ENCODE measurements at regions not wholly inside any gene's neighbourhood (a gene's known extent, or its start where the extent isn't known, plus 50 kb on each side); places are given as distances from the start of the nearest gene placed in this dataset.

- peak; percentile 89 for DNase-seq (ENCODE audit: low spot score)
Measured at GRCh38 chr16:85309656-85310587, 197.7 kb upstream of the CIBAR2 start.

DNA sequence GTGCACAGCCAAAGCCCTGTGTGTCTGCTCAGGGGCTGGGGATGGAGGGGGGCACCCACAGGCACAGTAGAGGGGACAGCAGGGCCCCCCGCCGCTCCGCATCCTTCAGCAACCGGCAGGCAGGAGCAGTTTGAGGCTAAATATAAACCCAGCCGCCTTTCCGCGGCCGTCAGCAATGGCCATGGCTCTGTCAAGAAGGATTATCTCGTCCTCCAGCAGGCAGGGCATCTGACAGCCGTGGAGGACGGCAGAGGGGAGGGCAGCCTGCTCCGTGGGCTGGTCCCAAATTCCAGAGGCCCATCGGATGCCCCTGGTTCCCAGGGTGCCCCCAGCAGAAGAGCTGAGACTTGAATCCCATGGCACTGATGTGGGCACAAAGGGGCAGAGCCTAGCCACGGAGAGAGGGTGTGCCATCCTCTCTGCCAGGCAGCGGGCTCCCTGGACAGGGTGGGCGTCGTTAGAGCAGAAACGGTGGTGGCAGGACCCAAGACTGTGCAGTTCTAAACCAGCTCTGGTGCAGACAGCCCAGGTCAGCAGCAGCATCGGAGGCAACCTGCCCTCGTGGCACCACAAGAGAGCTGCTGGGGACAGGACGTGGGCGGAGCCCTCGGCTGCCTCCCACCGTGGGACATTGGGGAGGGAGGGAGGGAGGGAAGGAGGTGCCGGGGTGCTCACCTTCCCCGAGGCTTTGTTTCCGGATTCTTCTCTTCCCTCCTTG is 198.8 kb upstream of the CIBAR2 start:
- DNase-seq (ENCODE audit: low spot score) = no peak

GRCh38 chr16:85311741-85312140 is 199.5 kb upstream of the CIBAR2 start:
- no peak for DNase-seq (ENCODE audit: low spot score)

GRCh38 chr16:85312174-85312573 is 199.9 kb upstream of the CIBAR2 start:
- no peak for DNase-seq (ENCODE audit: low spot score)

DNA sequence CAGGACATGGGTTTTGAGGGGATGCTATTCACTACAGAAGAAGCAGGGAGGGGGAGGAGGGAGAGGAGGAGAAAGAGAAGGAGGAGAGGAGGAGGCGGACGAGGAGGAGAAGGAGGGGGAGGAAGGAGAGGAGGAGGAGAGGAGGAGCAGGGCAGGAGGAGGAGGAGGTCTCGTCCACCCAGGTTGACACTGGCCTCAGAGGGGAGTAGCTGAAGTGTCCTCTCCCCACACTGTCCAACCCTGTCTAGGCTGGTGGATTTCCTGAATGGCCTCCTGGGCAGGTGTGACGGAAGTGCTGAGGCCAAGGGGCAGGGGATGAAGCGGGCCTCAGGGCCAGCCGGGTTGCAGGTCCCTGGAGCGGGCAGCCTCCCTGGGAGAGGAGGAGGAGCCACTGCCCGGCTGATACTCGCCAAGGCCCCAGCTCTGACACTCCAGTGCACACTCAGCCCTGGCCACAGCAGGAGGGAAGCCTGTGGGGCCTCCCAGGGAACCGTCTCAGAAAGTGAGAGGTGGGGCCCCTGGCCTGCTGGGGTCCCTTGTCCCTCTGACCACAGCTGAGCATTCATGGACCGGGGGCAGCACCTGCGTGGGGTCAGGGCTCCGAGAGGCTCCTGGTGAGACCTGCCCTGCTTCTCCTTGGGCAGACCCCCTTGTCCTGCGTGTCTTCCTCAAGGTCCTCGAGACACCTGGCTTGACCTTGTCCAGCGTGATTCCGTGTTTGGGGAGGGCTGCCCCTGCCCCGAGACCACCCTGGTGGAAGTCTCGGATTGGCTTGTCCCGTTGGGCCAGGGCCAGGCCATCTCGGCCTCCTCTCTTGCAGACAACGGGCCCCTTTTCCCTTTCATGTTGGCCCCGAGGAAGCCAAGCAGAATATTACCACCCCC is 200.6 kb upstream of the CIBAR2 start:
- DNase-seq (ENCODE audit: low spot score) = no peak

DNA sequence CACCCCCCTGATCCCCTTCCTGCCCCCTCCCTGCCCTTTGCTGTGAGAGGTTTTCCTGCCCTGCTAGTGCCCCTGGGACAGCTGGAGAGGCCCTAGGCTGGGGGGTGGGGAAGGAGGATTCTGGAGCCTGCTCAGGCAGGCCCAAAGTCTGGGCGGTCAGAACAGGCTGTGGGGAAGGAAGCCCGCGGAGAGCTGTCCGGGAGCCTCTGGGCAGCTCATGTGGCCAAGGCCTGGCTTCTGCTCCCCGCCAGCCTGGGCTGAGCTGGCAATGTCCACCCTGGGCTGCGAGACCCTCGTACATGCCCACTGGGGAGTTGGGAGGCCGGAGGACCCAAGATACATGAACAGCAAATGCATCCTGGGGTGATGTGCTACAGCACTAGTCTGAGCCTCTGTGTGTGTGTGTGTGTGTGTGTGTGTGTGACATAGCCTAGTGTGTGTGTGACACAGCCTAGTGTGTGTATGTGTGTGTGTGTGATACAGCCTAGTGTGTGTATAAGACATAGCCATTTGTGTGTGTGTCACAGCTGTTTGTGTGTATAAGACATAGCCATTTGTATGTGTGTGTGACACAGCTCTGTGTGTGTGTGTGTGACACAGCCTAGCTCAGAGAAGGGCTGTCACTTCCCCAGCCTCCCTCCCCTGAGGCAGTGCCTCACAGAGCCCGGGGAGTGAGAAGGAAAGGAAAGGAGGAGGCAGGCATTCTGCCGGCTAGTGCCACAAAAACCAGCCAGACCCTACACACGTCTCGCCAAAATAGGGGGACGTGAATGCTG is 201.4 kb upstream of the CIBAR2 start:
- DNase-seq (ENCODE audit: low spot score) = no peak

GRCh38 chr16:85314512-85314971 is 202.3 kb upstream of the CIBAR2 start:
- DNase-seq (ENCODE audit: low spot score) = no peak

DNA sequence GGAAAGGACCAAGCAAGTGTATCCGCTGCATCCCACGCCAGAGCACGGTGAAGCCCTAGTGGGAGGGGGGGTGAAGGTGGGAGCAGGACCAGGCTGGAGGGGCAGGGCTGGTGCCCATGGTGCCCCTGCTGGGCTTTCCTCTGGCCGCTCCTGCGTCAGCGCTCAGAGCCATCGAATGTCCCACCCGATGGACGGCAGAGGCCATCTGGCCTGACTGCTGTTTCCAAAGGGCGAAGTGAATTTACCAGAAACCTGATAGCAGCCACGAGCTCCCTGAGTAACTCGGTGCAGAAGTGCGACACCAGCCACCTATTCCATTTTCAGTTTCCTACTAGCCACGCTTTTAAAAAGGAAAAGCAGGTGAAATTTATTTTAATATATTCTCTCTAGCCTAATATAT is 203.6 kb upstream of the CIBAR2 start:
- no peak for DNase-seq (ENCODE audit: low spot score)

- no peak for DNase-seq (ENCODE audit: low spot score)
Measured at GRCh38 chr16:85316321-85316919, 204.1 kb upstream of the CIBAR2 start.

GRCh38 chr16:85316944-85317343 is 204.7 kb upstream of the CIBAR2 start:
- DNase-seq (ENCODE audit: low spot score) = no peak

DNA sequence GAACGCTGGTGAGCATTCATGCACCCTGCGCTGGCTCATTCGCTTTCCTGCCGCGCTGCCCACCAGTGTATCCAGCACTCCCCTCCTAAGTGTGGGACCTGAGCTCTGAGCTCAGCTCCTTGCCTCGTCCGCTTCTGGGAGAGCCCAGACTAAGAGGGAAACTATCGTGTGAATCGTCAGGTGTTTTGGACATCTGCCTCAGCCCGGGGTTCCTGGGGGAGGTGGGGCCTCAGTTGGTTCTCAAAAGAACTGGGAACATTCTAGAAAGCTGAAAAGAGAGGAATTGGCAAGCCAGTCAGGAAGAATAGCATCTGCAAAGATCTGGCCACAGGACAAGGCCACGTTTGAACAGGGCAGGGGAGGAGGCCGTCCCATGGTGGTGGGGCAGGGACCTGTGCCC is 205.4 kb upstream of the CIBAR2 start:
- DNase-seq (ENCODE audit: low spot score) = no peak

DNA sequence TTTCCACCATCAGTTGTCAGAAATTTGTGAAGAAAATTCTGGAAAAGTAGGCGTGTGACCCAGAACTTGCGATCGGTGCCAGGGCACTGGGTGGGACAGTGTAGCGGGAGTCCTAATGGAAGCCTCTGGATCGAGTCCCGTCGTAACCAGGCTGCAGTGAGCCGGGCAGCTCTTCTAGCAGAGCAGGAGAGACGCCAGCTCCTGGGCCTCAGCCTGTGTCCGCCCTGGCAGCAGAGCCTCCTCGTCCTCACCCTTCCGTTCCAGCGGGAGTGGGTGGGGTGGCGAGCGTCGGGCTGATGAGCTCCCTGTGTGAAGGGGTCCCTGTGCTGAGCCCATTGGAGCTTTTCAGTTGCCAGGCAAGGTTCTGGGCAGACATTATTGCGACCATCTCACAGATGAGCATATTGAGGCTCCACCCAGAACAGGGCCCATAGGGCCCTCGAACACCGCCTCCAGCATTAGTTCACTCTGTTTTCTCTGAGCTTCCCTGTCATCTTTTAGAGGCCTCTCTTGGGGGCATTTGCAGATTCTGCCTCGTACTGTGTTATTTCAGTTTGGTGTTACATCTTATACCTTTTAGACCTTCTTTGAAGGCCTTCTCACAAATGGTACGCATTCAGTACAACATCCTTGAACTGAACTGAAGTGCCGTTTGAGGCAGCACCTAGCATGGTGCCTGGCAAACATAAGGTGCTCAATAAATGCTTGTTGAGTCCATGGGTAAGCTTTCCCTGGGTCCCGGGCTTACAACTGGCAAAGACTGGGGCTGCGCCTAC is 207.1 kb upstream of the CIBAR2 start:
- DNase-seq (ENCODE audit: low spot score) = no peak

DNA sequence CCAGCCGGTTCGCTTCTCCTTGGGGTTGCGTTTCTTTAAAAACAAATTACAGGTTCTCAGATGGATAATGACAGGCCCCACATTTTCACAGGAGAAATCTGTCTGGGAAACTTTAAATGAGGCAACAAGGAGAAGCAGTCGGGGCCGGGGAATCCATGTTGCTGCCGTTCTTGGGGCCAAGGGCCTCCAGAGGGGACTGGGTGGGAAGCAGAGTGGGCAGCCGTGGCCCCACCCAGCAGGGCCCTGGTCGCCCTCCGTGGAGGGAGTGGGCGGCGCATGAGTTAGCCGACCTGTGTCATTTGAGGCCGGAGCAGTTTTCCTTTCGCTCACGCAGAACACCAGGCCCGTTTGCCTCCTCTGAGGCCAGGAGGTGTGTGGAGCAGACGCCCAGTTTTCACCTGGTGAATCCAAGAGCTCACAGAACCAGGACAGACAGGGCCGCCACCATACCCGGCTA is 207.7 kb upstream of the CIBAR2 start:
- DNase-seq (ENCODE audit: low spot score) = no peak

DNA sequence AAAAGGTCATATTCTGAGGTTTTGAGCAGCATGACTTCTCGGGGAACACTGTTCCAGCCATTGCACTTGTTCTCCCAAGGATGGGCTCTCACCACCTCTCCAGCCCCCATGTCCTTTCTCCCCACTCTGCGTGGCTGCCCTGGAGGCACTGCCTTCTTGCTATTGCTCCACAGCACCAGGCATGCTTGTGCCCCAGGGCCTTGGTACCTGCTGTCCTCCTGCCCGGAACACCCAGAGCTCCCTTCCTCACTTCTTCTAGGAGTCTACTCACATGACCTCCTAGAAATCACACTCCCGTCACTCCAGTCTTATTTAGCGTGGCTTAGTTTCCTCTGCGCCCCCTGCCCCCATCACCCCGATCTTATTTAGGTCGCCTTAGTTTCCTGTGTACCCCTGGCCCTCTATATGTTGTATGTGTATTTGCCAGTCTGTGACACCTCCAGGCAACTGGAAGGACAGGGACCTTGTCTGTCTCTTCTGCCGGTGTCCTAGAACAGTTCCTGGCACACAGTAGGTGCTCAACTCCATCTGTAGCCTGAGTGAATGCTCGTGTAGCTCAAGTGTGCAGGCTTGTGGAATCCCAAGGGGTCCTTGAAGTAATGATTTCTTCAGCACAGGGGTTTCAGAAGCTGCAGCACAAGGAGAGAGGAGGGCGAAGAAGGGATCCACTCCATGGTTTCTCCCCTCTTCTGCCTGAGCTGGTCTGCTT is 208.6 kb upstream of the CIBAR2 start:
- no peak for DNase-seq (ENCODE audit: low spot score)

- peak; percentile 85 for DNase-seq (ENCODE audit: low spot score)
Measured at GRCh38 chr16:85321509-85322271, 209.4 kb upstream of the CIBAR2 start.

DNA sequence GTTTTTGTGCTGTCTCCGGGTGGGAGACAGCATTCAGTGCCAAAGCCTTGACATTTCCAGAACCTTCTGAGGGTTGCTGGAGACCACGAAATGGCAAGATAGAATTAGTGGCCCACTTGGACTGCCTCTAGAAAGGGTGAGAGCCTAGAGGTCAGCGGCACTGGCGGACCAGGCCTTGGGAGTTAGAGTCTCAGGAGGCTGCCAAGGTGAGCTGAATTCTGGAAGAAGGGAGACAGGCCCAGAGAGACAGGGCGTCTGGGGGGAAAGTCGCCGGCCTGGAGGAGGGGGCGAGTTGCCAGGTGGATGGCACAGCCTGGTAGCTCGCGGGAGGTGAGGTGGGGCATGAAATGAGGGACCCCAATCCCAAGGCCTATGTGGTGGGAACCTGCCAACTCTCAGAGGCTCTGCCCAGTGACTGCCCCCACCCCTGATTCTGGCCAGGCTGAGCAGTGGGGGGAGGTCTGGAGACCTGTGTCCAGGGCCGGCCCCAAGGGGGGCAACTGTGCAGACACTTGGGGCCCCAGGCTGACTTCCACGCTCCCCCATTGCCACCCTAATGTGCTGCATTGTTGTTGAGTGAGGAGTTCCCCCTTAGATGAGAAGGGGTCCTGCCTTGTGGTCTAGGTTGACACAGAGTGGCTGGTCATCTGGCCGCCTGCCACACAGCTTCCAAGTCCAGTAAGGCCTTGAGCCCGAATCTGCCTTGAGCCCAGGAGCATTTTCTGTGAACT is 211.1 kb upstream of the CIBAR2 start:
- DNase-seq (ENCODE audit: low spot score) = no peak

DNA sequence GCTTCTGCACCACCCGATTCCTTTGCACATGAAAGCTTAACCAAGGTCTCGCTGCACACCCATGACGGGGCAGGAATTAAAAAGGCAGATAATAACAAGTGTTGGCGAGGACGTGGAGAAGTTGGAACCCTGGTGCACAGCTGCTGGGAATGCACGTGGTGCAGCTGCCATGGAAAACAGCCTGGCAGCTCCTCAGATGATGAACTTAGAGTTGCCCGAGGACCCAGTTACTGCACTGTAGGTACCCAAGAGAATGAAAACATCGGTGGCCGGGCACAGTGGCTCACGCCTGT is 211.6 kb upstream of the CIBAR2 start:
- DNase-seq (ENCODE audit: low spot score) = no peak

DNA sequence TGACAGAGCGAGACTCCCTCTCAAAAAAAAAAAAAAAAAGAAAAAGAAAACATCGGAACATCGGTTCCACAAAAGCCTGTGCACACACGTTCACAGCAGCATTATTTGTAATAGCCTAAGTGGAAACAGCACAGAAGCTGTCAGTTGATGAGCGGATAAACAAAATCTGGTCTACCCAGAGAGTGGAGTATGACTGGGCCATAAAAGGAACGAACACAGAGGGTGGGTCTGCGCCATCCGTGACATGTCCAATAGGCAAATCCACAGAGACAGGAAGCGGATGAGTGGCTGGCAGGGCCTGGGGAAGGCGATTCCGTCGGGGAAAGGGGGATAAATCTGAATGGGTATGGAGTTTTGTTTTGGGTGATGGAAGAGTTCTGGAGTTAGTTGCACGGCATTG is 212.2 kb upstream of the CIBAR2 start:
- DNase-seq (ENCODE audit: low spot score) = no peak
